Esophagus muscularis mucosa (tissue), 4 donors: ENCODE measurements at regions not wholly inside any gene's neighbourhood (a gene's known extent, or its start where the extent isn't known, plus 50 kb on each side); places are given as distances from the start of the nearest gene placed in this dataset.

Experiments used
- DNase-seq: peaks from one replicate; pipeline ENCODE4 v3.0.0-alpha.2; 2017; ENCODE audit errors: extremely low spot score
- H3K27ac ChIP-seq, 4 donors: fragments of 200-600 bp; sonication (generic); replicated peaks in 1 of 4; 1 replicate in 3 of 4; 2 replicates in 1 of 4; pipeline ENCODE4 v1.5.1; 2016 to 2019; ENCODE audit warnings: mild to moderate bottlenecking in 1 of 4
- H3K27me3 ChIP-seq, 4 donors: fragments of 200-600 bp; sonication (generic); one replicate each; pipeline versions ENCODE4 v1.5.1 to v1.6.0; 2016 to 2019
- H3K36me3 ChIP-seq, 4 donors: fragments of 200-600 bp; sonication (generic); one replicate each; pipeline ENCODE4 v1.5.1; 2016 to 2019
- H3K4me1 ChIP-seq, 4 donors: fragments of 200-600 bp; sonication (generic); one replicate each; pipeline ENCODE4 v1.5.1; 2016 to 2019
- H3K4me3 ChIP-seq, 4 donors: fragments of 200-600 bp; sonication (generic); 1 replicate in 2 of 4; 2 replicates in 2 of 4; pipeline ENCODE4 v1.5.1; 2016 to 2019; ENCODE audit warnings: mild to moderate bottlenecking in 4 of 4, moderate library complexity in 1 of 4
- H3K9me3 ChIP-seq, 4 donors: fragments of 200-600 bp; sonication (generic); 1 replicate in 3 of 4; 2 replicates in 1 of 4; pipeline ENCODE4 v1.5.1; 2016 to 2019
- CTCF ChIP-seq, 3 experiments: fragments of 200-600 bp in 2 of 3; fragments of 450-650 bp in 1 of 3; sonication (generic) in 2 of 3; IDR thresholded peaks; one replicate each; pipeline ENCODE4 v1.5.1; 2017 to 2019; ENCODE audit warnings: antibody characterized with exemption in 3 of 3, mild to moderate bottlenecking in 2 of 3, moderate library complexity in 1 of 3
- EP300 ChIP-seq: sonication (generic); formaldehyde crosslinking; IDR thresholded peaks from one replicate; pipeline ENCODE4 v1.6.1; 2017; ENCODE audit warnings: antibody characterized with exemption
- POLR2A ChIP-seq: fragments of 450-650 bp; IDR thresholded peaks from one replicate; pipeline ENCODE4 v1.6.1; 2017; ENCODE audit warnings: antibody characterized with exemption, moderate library complexity, mild to moderate bottlenecking, low read depth
- POLR2AphosphoS5 ChIP-seq, 2 donors: sonication (generic); formaldehyde crosslinking; IDR thresholded peaks; one replicate each; pipeline ENCODE4 v1.6.1; 2017; ENCODE audit warnings: antibody characterized with exemption in 2 of 2
- WGBS: methylation state at CpG from one replicate; pipeline ENCODE4 v1.1.5; 2018; 5-methylcytosine and 5-hydroxymethylcytosine counted together
- intact Hi-C: fragments of 100-400 bp; cut with DNase I; formaldehyde crosslinking; loops from one replicate; pipeline ENCODE4 v1.15.1; 2023

- TF ChIP-seq POLR2AphosphoS5 (IDR thresholded peaks at IDR 0.05) (no peak), EP300 (no peak), POLR2A (no peak), CTCF (IDR thresholded peaks at IDR 0.05) (no peak)
- H3K9me3 ChIP-seq, result no peaks in the 10 kb centered on the region
- DNase-seq, result no peak
- peaks cover 54 to 82% (median 74%) of the 10 kb centered on the region in 4 donors for H3K4me1 ChIP-seq
- peak overlapping the region; percentile 75 to 85 (median 82) for H3K27ac ChIP-seq
- 71% methylated on average over 1 of the region's 2 CpGs for WGBS
- no peaks in the 10 kb centered on the region for H3K27me3 ChIP-seq
- H3K4me3 ChIP-seq, result no peak overlapping the region
- H3K36me3 ChIP-seq, result no peaks in the 10 kb centered on the region
- intact Hi-C loops, result loop anchor here (10.0 kb wide), 1 partner anchor 80 kb away; no protein-coding TSS in a partner anchor
Measured at GRCh38 chr2:43104763-43105162, 121.6 kb downstream of the ZFP36L2 start.

GRCh38 chr2:43104106-43104505 is 122.3 kb downstream of the ZFP36L2 start:
- Histone ChIP-seq H3K27ac (peak overlapping the region in 3 of 4 donors; percentile 85 to 90 (median 85)), H3K4me1 (peaks cover 47 to 76% (median 68%) of the 10 kb centered on the region in 4 donors), H3K4me3 (no peak overlapping the region), H3K27me3 (no peaks in the 10 kb centered on the region), H3K36me3 (no peaks in the 10 kb centered on the region), H3K9me3 (no peaks in the 10 kb centered on the region)
- WGBS, result 96% methylated on average over 6 of the region's 6 CpGs
- TF ChIP-seq POLR2AphosphoS5 (IDR thresholded peaks at IDR 0.05) (no peak), POLR2A (no peak), CTCF (IDR thresholded peaks at IDR 0.05) (no peak), EP300 (no peak)
- no peak for DNase-seq
- intact Hi-C loops, result loop anchor here (10.0 kb wide), 1 partner anchor 79 kb away; no protein-coding TSS in a partner anchor

GRCh38 chr2:43103093-43103404 is 123.4 kb downstream of the ZFP36L2 start:
- H3K4me3 ChIP-seq, result no peak overlapping the region
- no peak for DNase-seq
- TF ChIP-seq POLR2A, result no peak
- no peak for TF ChIP-seq POLR2AphosphoS5 (IDR thresholded peaks at IDR 0.05)
- TF ChIP-seq CTCF (IDR thresholded peaks at IDR 0.05), result no peak
- no peak for TF ChIP-seq EP300
- H3K4me1 ChIP-seq, result peaks cover 37 to 70% (median 61%) of the 10 kb centered on the region in 4 donors
- intact Hi-C loops, result loop anchor here (10.0 kb wide), 1 partner anchor 78 kb away; no protein-coding TSS in a partner anchor
- H3K27me3 ChIP-seq, result no peaks in the 10 kb centered on the region
- H3K36me3 ChIP-seq, result no peaks in the 10 kb centered on the region
- no peaks in the 10 kb centered on the region for H3K9me3 ChIP-seq
- H3K27ac ChIP-seq, result peak overlapping the region; percentile 81 to 90 (median 85)
- 86% methylated on average over 3 of the region's 3 CpGs for WGBS

- H3K27me3 ChIP-seq, result no peaks in the 10 kb centered on the region
- H3K9me3 ChIP-seq, result no peaks in the 10 kb centered on the region
- peak overlapping the region in 2 of 4 donors; percentile 52 to 68 for H3K4me3 ChIP-seq
- TF ChIP-seq POLR2AphosphoS5 (IDR thresholded peaks at IDR 0.05) (peak; percentile 41 to 57), POLR2A (no peak), CTCF (IDR thresholded peaks at IDR 0.05) (no peak)
- peak overlapping the region; percentile 81 to 90 (median 85) for H3K27ac ChIP-seq
- intact Hi-C loops, result loop anchor here (10.0 kb wide), 1 partner anchor 78 kb away; no protein-coding TSS in a partner anchor
- no peaks in the 10 kb centered on the region for H3K36me3 ChIP-seq
- WGBS, result 55% methylated on average over 9 of the region's 9 CpGs
- DNase-seq, result no peak
- H3K4me1 ChIP-seq, result peaks cover 37 to 69% (median 60%) of the 10 kb centered on the region in 4 donors
Measured at GRCh38 chr2:43102366-43103092, 123.9 kb downstream of the ZFP36L2 start.
